Testis (tissue), 2 donors: ENCODE measurements at regions not wholly inside any gene's neighbourhood (a gene's known extent, or its start where the extent isn't known, plus 50 kb on each side); places are given as distances from the start of the nearest gene placed in this dataset.

Experiments
- DNase-seq: peaks from one replicate; pipeline ENCODE4 v3.0.0-alpha.2; 2019
- H3K27ac ChIP-seq, 2 donors: fragments of 200-600 bp; sonication (generic); one replicate each; pipeline ENCODE4 v1.5.1; 2019
- H3K27me3 ChIP-seq: fragments of 200-600 bp; sonication (generic); one replicate; pipeline ENCODE4 v1.5.1; 2019
- H3K36me3 ChIP-seq: fragments of 200-600 bp; sonication (generic); one replicate; pipeline ENCODE4 v1.5.1; 2017; ENCODE audit warnings: low read depth; ENCODE audit errors: missing control alignments
- H3K4me1 ChIP-seq: fragments of 200-600 bp; sonication (generic); one replicate; pipeline ENCODE4 v1.5.1; 2019
- H3K4me3 ChIP-seq, 2 donors: fragments of 200-600 bp; sonication (generic); one replicate each; pipeline ENCODE4 v1.5.1; 2017 to 2019
- H3K9me3 ChIP-seq: fragments of 200-600 bp; sonication (generic); one replicate; pipeline ENCODE4 v1.5.1; 2017
- POLR2A ChIP-seq: fragments of 450-650 bp; IDR thresholded peaks from one replicate; pipeline ENCODE4 v1.6.1; 2017; ENCODE audit warnings: antibody characterized with exemption, mild to moderate bottlenecking, moderate library complexity
- WGBS, 2 donors: methylation state at CpG; one replicate each; pipeline ENCODE4 v1.1.5; 2018; 5-methylcytosine and 5-hydroxymethylcytosine counted together
- intact Hi-C: fragments of 100-400 bp; cut with DNase I; formaldehyde crosslinking; loops from one replicate; pipeline ENCODE4 v1.15.1; 2023; ENCODE audit warnings: low total_unique reads
- TF ChIP-seq, protein P1 (sequence below), 3 experiments: fragments of 450-650 bp in 2 of 3; fragments of 200-600 bp in 1 of 3; sonication (generic) in 1 of 3; IDR thresholded peaks; one replicate each; pipeline ENCODE4 v1.5.1; 2016 to 2019; ENCODE audit warnings: antibody characterized with exemption in 3 of 3, mild to moderate bottlenecking in 2 of 3, moderate library complexity in 1 of 3

DNA sequence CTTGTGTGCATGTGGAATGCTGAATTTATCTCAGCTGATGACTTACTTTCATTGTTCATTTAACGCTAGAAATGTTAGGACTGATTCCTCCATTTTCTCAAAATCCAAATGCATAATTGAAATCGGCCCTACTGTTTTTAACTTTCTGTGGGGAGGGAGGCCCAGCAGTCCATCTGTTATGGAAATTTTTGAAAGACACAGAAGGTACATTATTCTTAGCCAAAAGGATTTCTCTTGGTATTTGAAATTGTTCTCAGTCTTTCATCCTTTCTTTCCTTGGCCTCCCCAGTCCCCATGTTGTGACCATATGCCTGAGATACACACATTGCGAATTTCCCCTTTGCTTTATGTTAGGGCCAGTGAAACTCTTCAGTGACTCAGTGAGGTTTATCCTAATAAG is 549.9 kb downstream of the IRX1 start:
- 81 to 84% methylated on average over 3 of the region's 3 CpGs for WGBS, 2 donors

DNA sequence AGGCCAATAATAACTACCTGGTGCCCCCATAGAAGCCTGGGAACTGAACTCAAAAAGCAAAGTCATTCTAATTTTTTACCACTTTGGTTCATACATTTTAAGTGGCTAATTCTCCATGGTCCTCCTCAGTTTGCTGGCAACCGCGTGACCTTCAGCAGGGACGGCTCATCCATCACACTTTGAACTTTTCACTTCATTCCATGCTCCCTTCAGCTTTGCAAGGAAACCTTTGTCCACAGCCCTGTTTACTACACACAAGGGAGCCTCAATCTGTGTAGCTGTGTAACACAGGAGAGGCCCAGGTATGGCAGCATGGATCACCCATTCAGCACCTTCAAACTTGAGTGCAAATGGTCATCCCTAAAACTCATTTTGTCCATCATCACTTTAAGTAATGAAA is 552.4 kb downstream of the IRX1 start:
- DNase-seq = no peak
- Histone ChIP-seq H3K36me3 (no peaks in the 10 kb centered on the region), H3K9me3 (no peaks in the 10 kb centered on the region), H3K4me1 (no peaks in the 10 kb centered on the region), H3K27me3 (no peaks in the 10 kb centered on the region), H3K27ac (no peak overlapping the region), H3K4me3 (no peak overlapping the region)
- intact Hi-C loops = no loop called here
- 76 to 80% methylated on average over 3 of the region's 3 CpGs for WGBS, 2 donors
- TF ChIP-seq POLR2A = no peak
- TF ChIP-seq, protein P1, sequence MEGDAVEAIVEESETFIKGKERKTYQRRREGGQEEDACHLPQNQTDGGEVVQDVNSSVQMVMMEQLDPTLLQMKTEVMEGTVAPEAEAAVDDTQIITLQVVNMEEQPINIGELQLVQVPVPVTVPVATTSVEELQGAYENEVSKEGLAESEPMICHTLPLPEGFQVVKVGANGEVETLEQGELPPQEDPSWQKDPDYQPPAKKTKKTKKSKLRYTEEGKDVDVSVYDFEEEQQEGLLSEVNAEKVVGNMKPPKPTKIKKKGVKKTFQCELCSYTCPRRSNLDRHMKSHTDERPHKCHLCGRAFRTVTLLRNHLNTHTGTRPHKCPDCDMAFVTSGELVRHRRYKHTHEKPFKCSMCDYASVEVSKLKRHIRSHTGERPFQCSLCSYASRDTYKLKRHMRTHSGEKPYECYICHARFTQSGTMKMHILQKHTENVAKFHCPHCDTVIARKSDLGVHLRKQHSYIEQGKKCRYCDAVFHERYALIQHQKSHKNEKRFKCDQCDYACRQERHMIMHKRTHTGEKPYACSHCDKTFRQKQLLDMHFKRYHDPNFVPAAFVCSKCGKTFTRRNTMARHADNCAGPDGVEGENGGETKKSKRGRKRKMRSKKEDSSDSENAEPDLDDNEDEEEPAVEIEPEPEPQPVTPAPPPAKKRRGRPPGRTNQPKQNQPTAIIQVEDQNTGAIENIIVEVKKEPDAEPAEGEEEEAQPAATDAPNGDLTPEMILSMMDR (IDR thresholded peaks at IDR 0.05) = no peak

More for the DNA sequence above, 549.9 kb downstream of the IRX1 start:
- intact Hi-C loops = no loop called here
- H3K9me3 ChIP-seq = no peaks in the 10 kb centered on the region
- H3K4me3 ChIP-seq = no peak overlapping the region
- H3K36me3 ChIP-seq = no peaks in the 10 kb centered on the region
- no peak for TF ChIP-seq POLR2A
- TF ChIP-seq, protein P1 (IDR thresholded peaks at IDR 0.05) = no peak
- DNase-seq = no peak
- no peaks in the 10 kb centered on the region for H3K27me3 ChIP-seq
- H3K27ac ChIP-seq = no peak overlapping the region
- H3K4me1 ChIP-seq = no peaks in the 10 kb centered on the region

GRCh38 chr5:4150067-4150466 is 554.4 kb downstream of the IRX1 start:
- Histone ChIP-seq H3K36me3 (no peaks in the 10 kb centered on the region), H3K4me3 (no peak overlapping the region), H3K27ac (no peak overlapping the region), H3K27me3 (no peaks in the 10 kb centered on the region), H3K4me1 (no peaks in the 10 kb centered on the region), H3K9me3 (no peaks in the 10 kb centered on the region)
- 66% methylated on average over 3 of the region's 3 CpGs for WGBS, 2 donors
- no peak for DNase-seq
- intact Hi-C loops = no loop called here
- no peak for TF ChIP-seq POLR2A
- TF ChIP-seq, protein P1 (IDR thresholded peaks at IDR 0.05) = no peak

GRCh38 chr5:4156153-4156552 is 560.5 kb downstream of the IRX1 start:
- no peaks in the 10 kb centered on the region for H3K4me1 ChIP-seq
- no peaks in the 10 kb centered on the region for H3K9me3 ChIP-seq
- H3K4me3 ChIP-seq = no peak overlapping the region
- H3K27ac ChIP-seq = no peak overlapping the region
- intact Hi-C loops = no loop called here
- TF ChIP-seq, protein P1 (IDR thresholded peaks at IDR 0.05) = no peak
- TF ChIP-seq POLR2A = no peak
- 83 to 95% methylated on average over 1 of the region's 1 CpG for WGBS, 2 donors
- DNase-seq = no peak
- H3K36me3 ChIP-seq = no peaks in the 10 kb centered on the region
- no peaks in the 10 kb centered on the region for H3K27me3 ChIP-seq

DNA sequence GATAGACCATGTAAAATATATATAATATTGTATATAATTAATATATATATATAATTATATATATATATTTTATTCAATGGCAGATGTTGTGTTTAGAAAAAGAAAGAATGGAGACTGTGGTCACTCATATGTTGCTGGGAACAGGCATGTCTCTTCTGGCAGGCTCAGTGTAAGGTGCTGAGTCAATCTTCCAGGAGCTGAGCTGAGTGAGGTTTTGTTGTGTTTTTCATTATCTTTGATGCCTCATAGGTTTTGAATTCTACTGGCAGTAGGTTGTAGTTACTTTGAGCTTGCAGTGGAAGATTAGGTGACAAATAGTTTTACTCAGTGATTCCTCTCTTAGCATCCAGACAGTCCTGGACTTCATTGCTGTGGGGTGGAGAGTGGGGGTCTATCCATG is 561.3 kb downstream of the IRX1 start:
- intact Hi-C loops = no loop called here
- H3K9me3 ChIP-seq = no peaks in the 10 kb centered on the region
- H3K36me3 ChIP-seq = no peaks in the 10 kb centered on the region
- H3K4me3 ChIP-seq = no peak overlapping the region
- H3K27me3 ChIP-seq = no peaks in the 10 kb centered on the region
- TF ChIP-seq POLR2A = no peak
- TF ChIP-seq, protein P1 (IDR thresholded peaks at IDR 0.05) = no peak
- H3K27ac ChIP-seq = no peak overlapping the region
- no peaks in the 10 kb centered on the region for H3K4me1 ChIP-seq
- DNase-seq = no peak
